ENCODE measurements at regions not wholly inside any gene's neighbourhood (a gene's known extent, or its start where the extent isn't known, plus 50 kb on each side); places are given as distances from the start of the nearest gene placed in this dataset.

GRCh38 chr5:96083361-96083881 is 121.8 kb upstream of the ELL2 start:
- no peak overlapping the region for H3K4me2 ChIP-seq
- H3K4me3 ChIP-seq: no peak overlapping the region
- CTCF ChIA-PET: no interaction called here
- H3K79me2 ChIP-seq (ENCODE audit: low read depth): no peaks in the 10 kb centered on the region
- DNase-seq: no peak
- TF ChIP-seq CTCF (conservative IDR thresholded peaks at IDR 0.05) (no peak), EZH2 (IDR thresholded peaks at IDR 0.05; ENCODE audit: low read depth) (no peak)
- H3K36me3 ChIP-seq (ENCODE audit: low read depth): no peaks in the 10 kb centered on the region
- no peak overlapping the region for H3K27ac ChIP-seq
- no peaks in the 10 kb centered on the region for H4K20me1 ChIP-seq (ENCODE audit: insufficient read depth)
- intact Hi-C loops (cut with micrococcal nuclease; ENCODE audit: unreplicated experiment): no loop called here
- no peaks in the 10 kb centered on the region for H3K27me3 ChIP-seq (ENCODE audit: insufficient read depth, low read depth)
- no peaks in the 10 kb centered on the region for H3K9me2 ChIP-seq (ENCODE audit: insufficient read depth)
- peaks cover 19% of the 10 kb centered on the region for H3F3A ChIP-seq (ENCODE audit: insufficient read depth, low read depth)
- H2AFZ ChIP-seq: no peak overlapping the region
- H3K4me1 ChIP-seq (replicated peaks; ENCODE audit: insufficient read depth): peaks cover 53% of the 10 kb centered on the region
- POLR2A ChIA-PET (ENCODE audit: unreplicated experiment): interaction anchor here (0.5 to 0.7 kb wide), 2 partner anchors 127 to 165 kb away, joined by 3 to 11 read pairs; no protein-coding TSS in a partner anchor
- peaks cover 5% of the 10 kb centered on the region; the same call in 1 of the 2 replicates for H3K9me3 ChIP-seq (ENCODE audit: insufficient read depth, low read depth)
- BruUV-seq (replicated peaks): no TSS peak

- H3K36me3 ChIP-seq (ENCODE audit: low read depth): no peaks in the 10 kb centered on the region
- no peaks in the 10 kb centered on the region for H3K79me2 ChIP-seq (ENCODE audit: low read depth)
- ChIA-PET CTCF (no interaction called here), POLR2A (ENCODE audit: unreplicated experiment) (no interaction called here)
- H3K27ac ChIP-seq: peak overlapping the region; percentile 87
- TF ChIP-seq CTCF (conservative IDR thresholded peaks at IDR 0.05) (no peak), EZH2 (IDR thresholded peaks at IDR 0.05; ENCODE audit: low read depth) (no peak)
- H3F3A ChIP-seq (ENCODE audit: insufficient read depth, low read depth): peaks cover 19% of the 10 kb centered on the region
- no TSS peak for BruUV-seq (replicated peaks)
- H3K4me1 ChIP-seq (replicated peaks; ENCODE audit: insufficient read depth): peaks cover 61% of the 10 kb centered on the region
- DNase-seq: no peak
- no peak overlapping the region for H2AFZ ChIP-seq
- intact Hi-C loops (cut with micrococcal nuclease; ENCODE audit: unreplicated experiment): no loop called here
- no peaks in the 10 kb centered on the region for H3K27me3 ChIP-seq (ENCODE audit: insufficient read depth, low read depth)
- no peaks in the 10 kb centered on the region for H3K9me2 ChIP-seq (ENCODE audit: insufficient read depth)
- H3K9me3 ChIP-seq (ENCODE audit: insufficient read depth, low read depth): peaks cover 11% of the 10 kb centered on the region; the same call in 1 of the 2 replicates
- no peak overlapping the region for H3K4me3 ChIP-seq
- no peak overlapping the region for H3K4me2 ChIP-seq
- H4K20me1 ChIP-seq (ENCODE audit: insufficient read depth): no peaks in the 10 kb centered on the region
These were observed 119.7 kb upstream of the ELL2 start for GRCh38 chr5:96081276-96081858.

- POLR2A ChIA-PET (ENCODE audit: unreplicated experiment): interaction anchor here (0.6 to 0.7 kb wide), 2 partner anchors 118 to 120 kb away, joined by 3 to 4 read pairs; no protein-coding TSS in a partner anchor
These were observed 118.9 kb upstream of the ELL2 start for GRCh38 chr5:96080557-96080956.

More at GRCh38 chr5:96080557-96080956, 118.9 kb upstream of the ELL2 start:
- Histone ChIP-seq H3K9me3 (ENCODE audit: insufficient read depth, low read depth) (peaks cover 11% of the 10 kb centered on the region; the same call in 1 of the 2 replicates), H3K4me2 (no peak overlapping the region; the same call in 1 of the 2 replicates), H3K36me3 (ENCODE audit: low read depth) (no peaks in the 10 kb centered on the region), H3K4me3 (no peak overlapping the region), H3K27ac (peak overlapping the region; percentile 87), H3K4me1 (replicated peaks; ENCODE audit: insufficient read depth) (peaks cover 53% of the 10 kb centered on the region), H3K27me3 (ENCODE audit: insufficient read depth, low read depth) (no peaks in the 10 kb centered on the region), H3K9me2 (ENCODE audit: insufficient read depth) (no peaks in the 10 kb centered on the region), H4K20me1 (ENCODE audit: insufficient read depth) (no peaks in the 10 kb centered on the region), H3F3A (ENCODE audit: insufficient read depth, low read depth) (peaks cover 16% of the 10 kb centered on the region), H2AFZ (no peak overlapping the region), H3K79me2 (ENCODE audit: low read depth) (no peaks in the 10 kb centered on the region)
- BruUV-seq (replicated peaks): no TSS peak
- intact Hi-C loops (cut with micrococcal nuclease; ENCODE audit: unreplicated experiment): no loop called here
- CTCF ChIA-PET: no interaction called here
- DNase-seq: no peak
- TF ChIP-seq EZH2 (IDR thresholded peaks at IDR 0.05; ENCODE audit: low read depth) (no peak), CTCF (conservative IDR thresholded peaks at IDR 0.05) (no peak)
